NCI-H187 treated with DMSO at 0.1 percent for 48 hours (cell line): ENCODE measurements at regions not wholly inside any gene's neighbourhood (a gene's known extent, or its start where the extent isn't known, plus 50 kb on each side); places are given as distances from the start of the nearest gene placed in this dataset.

Experiments
- DNase-seq: peaks from one replicate; lab custom pipeline; 2025; lab: John Stamatoyannopoulos, UW

- DNase-seq, result no peak
These were observed 497.1 kb downstream of the ARHGEF28 start for GRCh38 chr5:74122979-74123590.

- no peak for DNase-seq
These were observed 496.2 kb downstream of the ARHGEF28 start for GRCh38 chr5:74122175-74122574.

- no peak for DNase-seq
These were observed 494.6 kb downstream of the ARHGEF28 start for GRCh38 chr5:74120585-74120984.

- no peak for DNase-seq
These were observed 492.1 kb downstream of the ARHGEF28 start for GRCh38 chr5:74118071-74118470.

GRCh38 chr5:74116984-74117383 is 491.0 kb downstream of the ARHGEF28 start:
- DNase-seq, result no peak

GRCh38 chr5:74116266-74116665 is 490.3 kb downstream of the ARHGEF28 start:
- no peak for DNase-seq

GRCh38 chr5:74113927-74114326 is 487.9 kb downstream of the ARHGEF28 start:
- DNase-seq, result no peak

GRCh38 chr5:74113196-74113540 is 487.2 kb downstream of the ARHGEF28 start:
- no peak for DNase-seq

- no peak for DNase-seq
These were observed 486.6 kb downstream of the ARHGEF28 start for GRCh38 chr5:74112372-74113195.

GRCh38 chr5:74111764-74112163 is 485.8 kb downstream of the ARHGEF28 start:
- no peak for DNase-seq

- DNase-seq, result no peak
These were observed 483.3 kb downstream of the ARHGEF28 start for GRCh38 chr5:74109344-74109743.

- no peak for DNase-seq
These were observed 481.9 kb downstream of the ARHGEF28 start for GRCh38 chr5:74107899-74108298.

GRCh38 chr5:74105126-74105780 is 479.3 kb downstream of the ARHGEF28 start:
- DNase-seq, result no peak

GRCh38 chr5:74103131-74104023 is 477.4 kb downstream of the ARHGEF28 start:
- no peak for DNase-seq

GRCh38 chr5:74100268-74100665 is 474.3 kb downstream of the ARHGEF28 start:
- no peak for DNase-seq

- no peak for DNase-seq
These were observed 473.7 kb downstream of the ARHGEF28 start for GRCh38 chr5:74099538-74100267.

- no peak for DNase-seq
These were observed 472.9 kb downstream of the ARHGEF28 start for GRCh38 chr5:74098941-74099340.

GRCh38 chr5:74098456-74098855 is 472.5 kb downstream of the ARHGEF28 start:
- no peak for DNase-seq

- DNase-seq, result no peak
These were observed 470.3 kb downstream of the ARHGEF28 start for GRCh38 chr5:74096325-74096724.

GRCh38 chr5:74095871-74096270 is 469.9 kb downstream of the ARHGEF28 start:
- DNase-seq, result no peak

GRCh38 chr5:74094782-74095108 is 468.7 kb downstream of the ARHGEF28 start:
- DNase-seq, result no peak
